Endothelial cell of umbilical vein (primary cell): ENCODE measurements at regions not wholly inside any gene's neighbourhood (a gene's known extent, or its start where the extent isn't known, plus 50 kb on each side); places are given as distances from the start of the nearest gene placed in this dataset.

Experiments used
- BruUV-seq: library from RNA; stranded (reverse); fragments of 400-500 nt; replicated peaks from 2 replicates; lab custom pipeline; 2021; lab: Mats Ljungman, UMichigan
- CTCF ChIA-PET: fragments of 300-600, 350-600 bp; sonication (Branson Sonifier 250); formaldehyde crosslinking; loops from one replicate; lab custom pipeline; 2021; ENCODE audit warnings: antibody characterized with exemption, inconsistent platforms; lab: Charles Lee
- POLR2A ChIA-PET: fragments of 300-600, 350-600 bp; sonication (Branson Sonifier 250); formaldehyde crosslinking; loops from one replicate; lab custom pipeline; 2021; ENCODE audit warnings: antibody characterized with exemption, inconsistent platforms; lab: Charles Lee
- DNase-seq: peaks from one replicate; pipeline ENCODE4 v3.0.0-alpha.2; 2011; ENCODE audit warnings: low read depth, low spot score
- FAIRE-seq: peaks from 2 replicates; lab custom pipeline; 2011; peaks lifted over from hg19 to GRCh38; lab: Jason Lieb, UNC
- H2AFZ ChIP-seq: 2 replicates; pipeline ENCODE4 v1.6.0; 2012; ENCODE audit warnings: low read depth, low read length, control low read depth, inconsistent platforms
- H3K27ac ChIP-seq: 2 replicates; pipeline ENCODE4 v1.5.1; 2011; ENCODE audit warnings: low read depth, mild to moderate bottlenecking, control low read depth, low read length, moderate library complexity; ENCODE audit not compliant: insufficient read depth
- H3K27me3 ChIP-seq, 2 experiments: 2 replicates each; pipeline versions ENCODE4 v1.6.0 to v1.6.1; 2011; ENCODE audit warnings: low read length in 2 of 2, mixed read lengths in 1 of 2; ENCODE audit not compliant: control insufficient read depth in 2 of 2, insufficient read depth in 2 of 2
- H3K36me3 ChIP-seq, 2 experiments: 2 replicates in 1 of 2; 3 replicates in 1 of 2; pipeline ENCODE4 v1.5.1; 2011; ENCODE audit warnings: low read length in 2 of 2, mild to moderate bottlenecking in 1 of 2, moderate library complexity in 1 of 2; ENCODE audit not compliant: control insufficient read depth in 2 of 2, insufficient read depth in 2 of 2; ENCODE audit errors: extremely low read depth in 1 of 2
- H3K4me1 ChIP-seq: 3 replicates; pipeline ENCODE4 v1.5.1; 2011; ENCODE audit warnings: mild to moderate bottlenecking, low read length; ENCODE audit not compliant: control insufficient read depth, insufficient read depth; ENCODE audit errors: extremely low read depth
- H3K4me2 ChIP-seq: 2 replicates; pipeline ENCODE4 v1.6.1; 2011; ENCODE audit warnings: low read length, control low read depth, mixed read lengths; ENCODE audit not compliant: insufficient read depth
- H3K4me3 ChIP-seq, 3 experiments: fragments of 200-600 bp in 1 of 3; sonication (generic), shearing (Covaris generic) in 1 of 3; replicated peaks in 1 of 3; 2 replicates each; pipeline ENCODE4 v1.5.1; 2011 to 2016; ENCODE audit warnings: control low read depth in 3 of 3, low read length in 3 of 3, mild to moderate bottlenecking in 2 of 3, inconsistent platforms in 1 of 3, low read depth in 1 of 3, moderate library complexity in 1 of 3; ENCODE audit not compliant: insufficient read depth in 1 of 3
- H3K79me2 ChIP-seq: 2 replicates; pipeline ENCODE4 v1.6.0; 2012; ENCODE audit warnings: low read length, inconsistent platforms; ENCODE audit not compliant: control insufficient read depth, insufficient read depth
- H3K9ac ChIP-seq: replicated peaks from 2 replicates; pipeline ENCODE3; 2011; ENCODE audit warnings: low read length, control low read depth; ENCODE audit not compliant: insufficient read depth; ENCODE audit errors: extremely low read depth
- H3K9me1 ChIP-seq: replicated peaks from 3 replicates; pipeline ENCODE4 v1.6.0; 2011; ENCODE audit warnings: mild to moderate bottlenecking, low read length; ENCODE audit not compliant: control insufficient read depth, insufficient read depth; ENCODE audit errors: extremely low read depth
- H3K9me3 ChIP-seq: replicated peaks from 2 replicates; pipeline ENCODE4 v1.5.1; 2012; ENCODE audit warnings: low read length, inconsistent platforms; ENCODE audit not compliant: control insufficient read depth, insufficient read depth
- H4K20me1 ChIP-seq: replicated peaks from 2 replicates; pipeline ENCODE3; 2011; ENCODE audit warnings: mild to moderate bottlenecking, low read length; ENCODE audit not compliant: control insufficient read depth, insufficient read depth; ENCODE audit errors: extremely low read depth
- EZH2 ChIP-seq: IDR thresholded peaks from 2 replicates; pipeline ENCODE4 v1.6.1; 2012; ENCODE audit warnings: borderline replicate concordance, low read depth, mild to moderate bottlenecking, moderate library complexity, low read length, inconsistent platforms; ENCODE audit not compliant: severe bottlenecking
- FOS ChIP-seq: IDR thresholded peaks from 2 replicates; pipeline ENCODE4 v1.6.1; 2011; ENCODE audit warnings: mild to moderate bottlenecking, low read length, moderate library complexity, borderline replicate concordance; ENCODE audit not compliant: insufficient read depth
- GATA2 ChIP-seq: IDR thresholded peaks from 2 replicates; pipeline ENCODE4 v1.7.0; 2011; ENCODE audit warnings: low read depth, mild to moderate bottlenecking, moderate library complexity, mixed read lengths, low read length; ENCODE audit not compliant: insufficient read length, insufficient read depth
- JUN ChIP-seq: IDR thresholded peaks from 2 replicates; pipeline ENCODE4 v1.6.1; 2011; ENCODE audit warnings: borderline replicate concordance, low read depth; ENCODE audit not compliant: insufficient read length, insufficient read depth
- MYC ChIP-seq: IDR thresholded peaks from one replicate; pipeline ENCODE4 v1.6.1; 2011; ENCODE audit warnings: mild to moderate bottlenecking, low read depth, low read length
- POLR2A ChIP-seq: IDR thresholded peaks from 2 replicates; pipeline ENCODE4 v1.6.1; 2012; ENCODE audit warnings: low read depth, mild to moderate bottlenecking, control low read depth, low read length
- POLR2AphosphoS5 ChIP-seq: IDR thresholded peaks from 2 replicates; pipeline ENCODE4 v1.6.1; 2012; ENCODE audit warnings: low read depth, mild to moderate bottlenecking, control low read depth, low read length, moderate library complexity; ENCODE audit not compliant: insufficient read depth
- dilution Hi-C: fragments of 300-500 bp; cut with MboI; formaldehyde crosslinking; loops from one replicate; pipeline ENCODE4 v1.15.0; 2019; ENCODE audit warnings: low sequenced_read_pairs; ENCODE audit not compliant: extremely low pct_ligation_motif_present
- intact Hi-C: fragments of 100-400 bp; cut with micrococcal nuclease; formaldehyde crosslinking; loops from one replicate; pipeline ENCODE4 v1.10.0; 2022
- TF ChIP-seq, protein P1 (sequence below), 2 donors: IDR thresholded peaks; 1 replicate in 1 of 2; 2 replicates in 1 of 2; pipeline ENCODE4 v1.5.1; 2011; ENCODE audit warnings: low read length in 2 of 2, mild to moderate bottlenecking in 2 of 2, moderate library complexity in 2 of 2, control low read depth in 1 of 2, inconsistent platforms in 1 of 2, low read depth in 1 of 2; ENCODE audit not compliant: insufficient read depth in 1 of 2; ENCODE audit errors: extremely low read depth in 1 of 2
- TF ChIP-seq, protein P2 (sequence below): IDR thresholded peaks from 2 replicates; pipeline ENCODE4 v1.6.1; 2011; ENCODE audit not compliant: insufficient read depth, insufficient read length

DNA sequence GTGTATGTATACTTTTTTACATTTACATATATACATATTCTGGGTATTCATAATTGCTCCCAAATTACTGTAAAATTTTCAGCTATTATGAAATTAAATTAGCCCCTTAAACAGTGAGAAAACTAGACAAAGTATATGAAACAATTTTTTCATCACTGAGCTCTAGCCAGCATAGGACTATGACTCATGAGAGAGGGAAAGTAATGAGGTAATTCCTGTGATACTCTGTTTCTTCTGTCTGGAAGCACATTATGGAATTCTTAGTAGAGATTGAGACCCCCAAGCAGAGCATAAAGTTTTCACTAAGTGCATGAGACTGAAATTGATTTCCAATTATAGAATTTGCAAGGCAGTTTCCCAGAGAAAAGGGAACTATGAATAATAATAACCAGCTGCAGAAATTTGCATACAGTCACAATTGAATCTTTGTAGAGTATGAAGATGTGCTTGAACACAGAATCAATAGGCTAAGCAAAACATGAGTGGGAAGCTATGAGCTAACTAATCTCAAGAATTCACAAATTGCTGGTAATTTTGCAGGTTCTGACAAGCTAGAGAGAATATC is 779.3 kb downstream of the ARAP2 start:
- Histone ChIP-seq H3K79me2 (no peaks in the 10 kb centered on the region), H2AFZ (no peak overlapping the region), H3K9ac (no peak overlapping the region), H3K4me1 (no peaks in the 10 kb centered on the region), H3K9me3 (peaks cover 8% of the 10 kb centered on the region), H3K9me1 (no peaks in the 10 kb centered on the region), H3K36me3 (no peaks in the 10 kb centered on the region), H3K27ac (no peak overlapping the region), H3K4me3 (no peak overlapping the region), H3K27me3 (no peaks in the 10 kb centered on the region), H3K4me2 (no peak overlapping the region), H4K20me1 (no peaks in the 10 kb centered on the region)
- intact Hi-C loops (no loop called here), dilution Hi-C loops (no loop called here)
- no peak for FAIRE-seq
- ChIA-PET CTCF (no interaction called here), POLR2A (no interaction called here)
- BruUV-seq: no TSS peak
- TF ChIP-seq EZH2: no peak
- TF ChIP-seq, protein P1, sequence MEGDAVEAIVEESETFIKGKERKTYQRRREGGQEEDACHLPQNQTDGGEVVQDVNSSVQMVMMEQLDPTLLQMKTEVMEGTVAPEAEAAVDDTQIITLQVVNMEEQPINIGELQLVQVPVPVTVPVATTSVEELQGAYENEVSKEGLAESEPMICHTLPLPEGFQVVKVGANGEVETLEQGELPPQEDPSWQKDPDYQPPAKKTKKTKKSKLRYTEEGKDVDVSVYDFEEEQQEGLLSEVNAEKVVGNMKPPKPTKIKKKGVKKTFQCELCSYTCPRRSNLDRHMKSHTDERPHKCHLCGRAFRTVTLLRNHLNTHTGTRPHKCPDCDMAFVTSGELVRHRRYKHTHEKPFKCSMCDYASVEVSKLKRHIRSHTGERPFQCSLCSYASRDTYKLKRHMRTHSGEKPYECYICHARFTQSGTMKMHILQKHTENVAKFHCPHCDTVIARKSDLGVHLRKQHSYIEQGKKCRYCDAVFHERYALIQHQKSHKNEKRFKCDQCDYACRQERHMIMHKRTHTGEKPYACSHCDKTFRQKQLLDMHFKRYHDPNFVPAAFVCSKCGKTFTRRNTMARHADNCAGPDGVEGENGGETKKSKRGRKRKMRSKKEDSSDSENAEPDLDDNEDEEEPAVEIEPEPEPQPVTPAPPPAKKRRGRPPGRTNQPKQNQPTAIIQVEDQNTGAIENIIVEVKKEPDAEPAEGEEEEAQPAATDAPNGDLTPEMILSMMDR (IDR thresholded peaks at IDR 0.05; ENCODE audit: extremely low read depth in 1 of 2, insufficient read depth in 1 of 2, low read depth in 1 of 2, low read length in 2 of 2): no peak
- no peak for TF ChIP-seq POLR2A
- TF ChIP-seq GATA2: no peak
- no peak for TF ChIP-seq FOS
- no peak for TF ChIP-seq MYC
- no peak for TF ChIP-seq JUN
- TF ChIP-seq, protein P2, sequence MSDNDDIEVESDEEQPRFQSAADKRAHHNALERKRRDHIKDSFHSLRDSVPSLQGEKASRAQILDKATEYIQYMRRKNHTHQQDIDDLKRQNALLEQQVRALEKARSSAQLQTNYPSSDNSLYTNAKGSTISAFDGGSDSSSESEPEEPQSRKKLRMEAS: no peak
- TF ChIP-seq POLR2AphosphoS5: no peak
- no peak for DNase-seq
